ENCODE measurements at regions not wholly inside any gene's neighbourhood (a gene's known extent, or its start where the extent isn't known, plus 50 kb on each side); places are given as distances from the start of the nearest gene placed in this dataset.

- Histone ChIP-seq H3K36me3 (ENCODE audit: control insufficient read depth in 2 of 2, insufficient read depth in 2 of 2, low read length in 1 of 2) (no peaks in the 10 kb centered on the region), H3K27ac (ENCODE audit: low read depth in 2 of 2, low read length in 1 of 2) (no peak overlapping the region), H3K27me3 (ENCODE audit: control insufficient read depth in 1 of 2, insufficient read depth in 2 of 2, low read length in 2 of 2) (no peaks in the 10 kb centered on the region), H3K4me3 (ENCODE audit: low read depth in 1 of 2, low read length in 2 of 2) (no peak overlapping the region), H3K9me3 (ENCODE audit: control insufficient read depth in 2 of 2, insufficient read depth in 1 of 2, low read depth in 1 of 2, low read length in 1 of 2) (no peaks in the 10 kb centered on the region), H3K4me1 (ENCODE audit: control insufficient read depth in 2 of 2, insufficient read depth in 2 of 2, low read length in 1 of 2) (no peaks in the 10 kb centered on the region)
Measured at GRCh38 chr2:217629347-217629746, 373.4 kb downstream of the TNS1 start.

DNA sequence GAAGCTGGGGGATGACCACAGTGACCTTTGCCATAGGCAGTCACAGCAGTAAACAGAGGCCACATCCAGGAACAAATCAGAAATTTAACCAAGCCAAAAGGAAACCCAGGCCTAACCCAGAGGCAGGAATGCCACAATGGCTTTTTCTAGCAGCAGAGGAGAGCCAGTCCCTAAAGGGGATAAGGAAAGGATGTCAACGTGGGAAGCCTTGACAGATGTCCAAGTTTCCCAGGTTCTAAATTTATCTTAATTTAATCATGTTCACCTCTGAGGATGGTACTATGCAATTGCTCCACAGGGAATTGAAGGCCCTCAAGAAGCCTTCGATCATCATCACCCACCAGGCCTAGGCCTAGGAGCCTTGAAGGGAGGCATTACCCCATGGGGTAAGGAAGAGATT lies 374.7 kb downstream of the TNS1 start:
- Histone ChIP-seq H3K27ac (ENCODE audit: low read depth in 2 of 2, low read length in 1 of 2) (no peak overlapping the region), H3K4me1 (ENCODE audit: control insufficient read depth in 2 of 2, insufficient read depth in 2 of 2, low read length in 1 of 2) (no peaks in the 10 kb centered on the region), H3K9me3 (ENCODE audit: control insufficient read depth in 2 of 2, insufficient read depth in 1 of 2, low read depth in 1 of 2, low read length in 1 of 2) (no peaks in the 10 kb centered on the region), H3K27me3 (ENCODE audit: control insufficient read depth in 1 of 2, insufficient read depth in 2 of 2, low read length in 2 of 2) (no peaks in the 10 kb centered on the region), H3K36me3 (ENCODE audit: control insufficient read depth in 2 of 2, insufficient read depth in 2 of 2, low read length in 1 of 2) (no peaks in the 10 kb centered on the region), H3K4me3 (ENCODE audit: low read depth in 1 of 2, low read length in 2 of 2) (no peak overlapping the region)
- WGBS, 2 donors, result 65 to 68% methylated on average over 2 of the region's 2 CpGs

GRCh38 chr2:217626926-217627325 lies 375.9 kb downstream of the TNS1 start:
- Histone ChIP-seq H3K27ac (ENCODE audit: low read depth in 2 of 2, low read length in 1 of 2) (no peak overlapping the region), H3K4me1 (ENCODE audit: control insufficient read depth in 2 of 2, insufficient read depth in 2 of 2, low read length in 1 of 2) (peaks cover 0 to 2% of the 10 kb centered on the region in 2 donors)
- WGBS, 2 donors, result 88 to 93% methylated on average over 5 of the region's 5 CpGs

GRCh38 chr2:217625557-217626169 lies 377.1 kb downstream of the TNS1 start:
- Histone ChIP-seq H3K9me3 (ENCODE audit: control insufficient read depth in 2 of 2, insufficient read depth in 1 of 2, low read depth in 1 of 2, low read length in 1 of 2) (no peaks in the 10 kb centered on the region), H3K27me3 (ENCODE audit: control insufficient read depth in 1 of 2, insufficient read depth in 2 of 2, low read length in 2 of 2) (no peaks in the 10 kb centered on the region), H3K27ac (ENCODE audit: low read depth in 2 of 2, low read length in 1 of 2) (peak overlapping the region in 1 of 2 donors; percentile 20), H3K4me3 (ENCODE audit: low read depth in 1 of 2, low read length in 2 of 2) (no peak overlapping the region), H3K4me1 (ENCODE audit: control insufficient read depth in 2 of 2, insufficient read depth in 2 of 2, low read length in 1 of 2) (peaks cover 0 to 6% of the 10 kb centered on the region in 2 donors), H3K36me3 (ENCODE audit: control insufficient read depth in 2 of 2, insufficient read depth in 2 of 2, low read length in 1 of 2) (no peaks in the 10 kb centered on the region)
- WGBS, 2 donors, result 57 to 62% methylated on average over 4 of the region's 4 CpGs

More at GRCh38 chr2:217626926-217627325, 375.9 kb downstream of the TNS1 start:
- Histone ChIP-seq H3K9me3 (ENCODE audit: control insufficient read depth in 2 of 2, insufficient read depth in 1 of 2, low read depth in 1 of 2, low read length in 1 of 2) (no peaks in the 10 kb centered on the region), H3K27me3 (ENCODE audit: control insufficient read depth in 1 of 2, insufficient read depth in 2 of 2, low read length in 2 of 2) (no peaks in the 10 kb centered on the region), H3K4me3 (ENCODE audit: low read depth in 1 of 2, low read length in 2 of 2) (no peak overlapping the region), H3K36me3 (ENCODE audit: control insufficient read depth in 2 of 2, insufficient read depth in 2 of 2, low read length in 1 of 2) (no peaks in the 10 kb centered on the region)

- H3K4me3 ChIP-seq (ENCODE audit: low read depth in 1 of 2, low read length in 2 of 2), result no peak overlapping the region
- 79 to 96% methylated on average over 2 of the region's 2 CpGs for WGBS, 2 donors
- peaks cover 0 to 6% of the 10 kb centered on the region in 2 donors for H3K4me1 ChIP-seq (ENCODE audit: control insufficient read depth in 2 of 2, insufficient read depth in 2 of 2, low read length in 1 of 2)
- no peaks in the 10 kb centered on the region for H3K36me3 ChIP-seq (ENCODE audit: control insufficient read depth in 2 of 2, insufficient read depth in 2 of 2, low read length in 1 of 2)
- H3K27ac ChIP-seq (ENCODE audit: low read depth in 2 of 2, low read length in 1 of 2), result no peak overlapping the region
- H3K9me3 ChIP-seq (ENCODE audit: control insufficient read depth in 2 of 2, insufficient read depth in 1 of 2, low read depth in 1 of 2, low read length in 1 of 2), result no peaks in the 10 kb centered on the region
- no peaks in the 10 kb centered on the region for H3K27me3 ChIP-seq (ENCODE audit: control insufficient read depth in 1 of 2, insufficient read depth in 2 of 2, low read length in 2 of 2)
Measured at GRCh38 chr2:217623281-217623912, 379.4 kb downstream of the TNS1 start.

DNA sequence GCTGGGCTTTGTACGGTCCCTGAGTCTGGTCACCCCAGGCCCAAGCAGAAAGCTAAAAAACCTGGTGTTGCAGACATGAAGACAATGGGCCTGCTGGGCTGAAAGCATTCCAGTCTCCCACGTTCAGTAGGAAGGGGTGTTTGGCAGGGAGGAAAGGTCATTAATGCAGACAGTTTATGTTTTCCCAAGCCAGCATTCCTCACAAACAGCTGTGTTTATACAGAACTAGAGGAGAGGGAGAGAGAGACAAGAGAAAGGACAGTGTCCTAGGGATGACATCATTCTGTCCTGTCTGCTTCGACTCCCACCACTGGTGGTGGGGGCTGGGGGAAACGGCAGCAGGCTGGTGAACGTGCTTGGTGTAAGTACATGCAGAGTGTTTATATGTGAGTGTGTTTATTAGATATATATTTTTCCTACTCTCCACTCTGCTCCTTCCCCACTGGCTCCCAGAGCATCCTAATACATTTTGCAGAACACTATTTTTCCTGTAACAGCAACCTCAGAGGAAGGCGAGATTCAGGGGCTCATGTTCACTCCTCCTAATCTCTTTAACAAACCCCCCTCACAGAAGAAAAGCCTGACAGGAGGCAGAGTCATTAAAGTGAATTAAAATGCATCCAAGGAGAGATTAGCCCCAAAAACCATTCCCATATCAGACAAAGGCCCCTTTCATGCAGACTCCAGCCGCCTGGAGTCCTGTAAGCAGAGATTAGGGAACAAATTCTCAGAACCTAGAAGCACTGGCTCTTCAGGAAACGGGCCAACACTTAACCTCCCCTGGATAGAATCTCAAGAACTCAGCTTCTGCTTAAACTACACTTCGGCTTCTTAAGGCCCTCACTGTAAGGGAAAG lies 380.4 kb downstream of the TNS1 start:
- 57% methylated on average over 9 of the region's 9 CpGs for WGBS, 2 donors
- Histone ChIP-seq H3K9me3 (ENCODE audit: control insufficient read depth in 2 of 2, insufficient read depth in 1 of 2, low read depth in 1 of 2, low read length in 1 of 2) (no peaks in the 10 kb centered on the region), H3K36me3 (ENCODE audit: control insufficient read depth in 2 of 2, insufficient read depth in 2 of 2, low read length in 1 of 2) (no peaks in the 10 kb centered on the region)

DNA sequence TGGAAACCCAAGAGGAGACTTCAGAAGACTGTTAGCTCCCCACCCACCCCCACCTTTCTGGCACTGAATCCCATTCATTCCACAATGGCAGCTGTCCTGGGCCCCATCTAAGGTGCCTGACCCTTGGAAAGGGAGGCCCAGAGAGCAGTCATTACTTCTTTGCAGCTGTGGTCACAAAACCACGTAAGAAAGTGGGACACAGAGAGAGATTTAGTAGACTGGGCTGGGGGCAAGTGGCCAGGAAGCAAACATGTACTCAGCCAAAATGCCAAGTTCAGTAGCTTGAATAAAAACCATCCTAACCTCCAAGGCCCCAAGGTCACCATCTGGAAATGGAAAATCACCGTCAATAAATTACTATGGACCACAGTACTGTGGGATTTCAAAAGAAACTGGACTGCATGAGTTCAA lies 381.4 kb downstream of the TNS1 start:
- Histone ChIP-seq H3K4me3 (ENCODE audit: low read depth in 1 of 2, low read length in 2 of 2) (no peak overlapping the region), H3K36me3 (ENCODE audit: control insufficient read depth in 2 of 2, insufficient read depth in 2 of 2, low read length in 1 of 2) (no peaks in the 10 kb centered on the region), H3K27ac (ENCODE audit: low read depth in 2 of 2, low read length in 1 of 2) (no peak overlapping the region), H3K27me3 (ENCODE audit: control insufficient read depth in 1 of 2, insufficient read depth in 2 of 2, low read length in 2 of 2) (no peaks in the 10 kb centered on the region), H3K9me3 (ENCODE audit: control insufficient read depth in 2 of 2, insufficient read depth in 1 of 2, low read depth in 1 of 2, low read length in 1 of 2) (no peaks in the 10 kb centered on the region), H3K4me1 (ENCODE audit: control insufficient read depth in 2 of 2, insufficient read depth in 2 of 2, low read length in 1 of 2) (peaks cover 0 to 6% of the 10 kb centered on the region in 2 donors)
- 75 to 81% methylated on average over 2 of the region's 2 CpGs for WGBS, 2 donors

More for the DNA sequence above, 380.4 kb downstream of the TNS1 start:
- Histone ChIP-seq H3K4me1 (ENCODE audit: control insufficient read depth in 2 of 2, insufficient read depth in 2 of 2, low read length in 1 of 2) (peaks cover 0 to 6% of the 10 kb centered on the region in 2 donors), H3K27ac (ENCODE audit: low read depth in 2 of 2, low read length in 1 of 2) (peak overlapping the region; percentile 27 to 33), H3K27me3 (ENCODE audit: control insufficient read depth in 1 of 2, insufficient read depth in 2 of 2, low read length in 2 of 2) (no peaks in the 10 kb centered on the region), H3K4me3 (ENCODE audit: low read depth in 1 of 2, low read length in 2 of 2) (no peak overlapping the region)

DNA sequence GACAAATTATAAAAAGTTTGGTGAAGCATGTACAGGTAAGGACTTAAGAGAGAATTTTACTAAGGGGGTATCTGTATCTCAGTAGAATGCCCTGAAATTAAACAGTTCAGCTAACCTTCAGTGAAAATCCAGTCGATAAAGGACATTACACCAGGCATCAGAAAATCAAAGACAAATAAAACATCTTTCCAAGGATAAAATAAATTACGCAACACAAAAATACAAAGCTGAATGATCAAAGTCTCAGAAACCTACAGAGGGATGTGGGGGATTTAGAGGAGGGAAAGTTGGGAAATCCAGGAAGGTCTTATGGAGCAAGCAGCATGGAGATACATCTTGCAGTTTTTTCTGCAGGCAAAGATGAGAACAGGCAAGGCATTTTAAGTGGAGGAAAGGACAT lies 384.1 kb downstream of the TNS1 start:
- Histone ChIP-seq H3K27me3 (ENCODE audit: control insufficient read depth in 1 of 2, insufficient read depth in 2 of 2, low read length in 2 of 2) (no peaks in the 10 kb centered on the region), H3K36me3 (ENCODE audit: control insufficient read depth in 2 of 2, insufficient read depth in 2 of 2, low read length in 1 of 2) (no peaks in the 10 kb centered on the region), H3K27ac (ENCODE audit: low read depth in 2 of 2, low read length in 1 of 2) (no peak overlapping the region), H3K4me3 (ENCODE audit: low read depth in 1 of 2, low read length in 2 of 2) (no peak overlapping the region), H3K9me3 (ENCODE audit: control insufficient read depth in 2 of 2, insufficient read depth in 1 of 2, low read depth in 1 of 2, low read length in 1 of 2) (no peaks in the 10 kb centered on the region), H3K4me1 (ENCODE audit: control insufficient read depth in 2 of 2, insufficient read depth in 2 of 2, low read length in 1 of 2) (peaks cover 0 to 6% of the 10 kb centered on the region in 2 donors)
- WGBS, 2 donors, result 92 to 97% methylated on average over 2 of the region's 2 CpGs

- 72 to 82% methylated on average over 8 of the region's 8 CpGs for WGBS, 2 donors
- H3K4me3 ChIP-seq (ENCODE audit: low read depth in 1 of 2, low read length in 2 of 2), result no peak overlapping the region
- H3K27ac ChIP-seq (ENCODE audit: low read depth in 2 of 2, low read length in 1 of 2), result no peak overlapping the region
- H3K4me1 ChIP-seq (ENCODE audit: control insufficient read depth in 2 of 2, insufficient read depth in 2 of 2, low read length in 1 of 2), result peaks cover 0 to 6% of the 10 kb centered on the region in 2 donors
- H3K27me3 ChIP-seq (ENCODE audit: control insufficient read depth in 1 of 2, insufficient read depth in 2 of 2, low read length in 2 of 2), result no peaks in the 10 kb centered on the region
- H3K36me3 ChIP-seq (ENCODE audit: control insufficient read depth in 2 of 2, insufficient read depth in 2 of 2, low read length in 1 of 2), result no peaks in the 10 kb centered on the region
- H3K9me3 ChIP-seq (ENCODE audit: control insufficient read depth in 2 of 2, insufficient read depth in 1 of 2, low read depth in 1 of 2, low read length in 1 of 2), result no peaks in the 10 kb centered on the region
Measured at GRCh38 chr2:217617616-217618022, 385.2 kb downstream of the TNS1 start.
